WTC11 (cell line): ENCODE measurements at regions not wholly inside any gene's neighbourhood (a gene's known extent, or its start where the extent isn't known, plus 50 kb on each side); places are given as distances from the start of the nearest gene placed in this dataset.

Experiments used
- ATAC-seq: fragments of 200-7000 bp; cut with Tn5 transposase; 2 replicates; pipeline ENCODE4 v1.10.0; 2021; ENCODE audit warnings: mild to moderate bottlenecking, moderate library complexity
- CTCF ChIA-PET: fragments of 300-600 bp; sonication (Branson Sonifier 250); formaldehyde crosslinking; loops from one replicate; lab custom pipeline; 2021; ENCODE audit warnings: antibody characterized with exemption; lab: Charles Lee
- POLR2A ChIA-PET: fragments of 350-600 bp; sonication (Branson Sonifier 250); formaldehyde crosslinking; loops from one replicate; lab custom pipeline; 2021; ENCODE audit warnings: antibody characterized with exemption; lab: Charles Lee
- DNase-seq: peaks from one replicate; pipeline ENCODE4 v3.0.0; 2021; ENCODE audit warnings: low spot score
- H3K27ac Mint-ChIP-seq: 2 replicates; pipeline ENCODE4 v1.8.0; 2021; ENCODE audit warnings: mixed read lengths
- H3K27me3 Mint-ChIP-seq: 2 replicates; pipeline ENCODE4 v1.8.0; 2021; ENCODE audit warnings: low read depth, mild to moderate bottlenecking, moderate library complexity, mixed read lengths
- H3K36me3 Mint-ChIP-seq: 2 replicates; pipeline ENCODE4 v1.8.0; 2021; ENCODE audit warnings: mixed read lengths
- H3K4me1 Mint-ChIP-seq: 2 replicates; pipeline ENCODE4 v1.8.0; 2022; ENCODE audit warnings: mixed read lengths
- H3K4me3 Mint-ChIP-seq: 2 replicates; pipeline ENCODE4 v1.8.0; 2021; ENCODE audit warnings: mild to moderate bottlenecking, moderate library complexity, mixed read lengths
- H3K9me3 Mint-ChIP-seq: 2 replicates; pipeline ENCODE4 v1.8.0; 2021; ENCODE audit warnings: mixed read lengths
- CREM ChIP-seq: sonication (generic); formaldehyde crosslinking; IDR thresholded peaks from 2 replicates; pipeline ENCODE4 v1.8.1; 2022; ENCODE audit warnings: mild to moderate bottlenecking, missing genetic modification reagents, moderate library complexity
- E2F1 ChIP-seq: sonication (generic); formaldehyde crosslinking; IDR thresholded peaks from 2 replicates; pipeline ENCODE4 v1.8.0; 2022; ENCODE audit warnings: mild to moderate bottlenecking, missing genetic modification reagents
- EMX1 ChIP-seq: fragments of 250-450 bp; sonication (Bioruptor Pico); IDR thresholded peaks from 2 replicates; pipeline ENCODE4 v1.8.0; 2021; ENCODE audit warnings: mild to moderate bottlenecking
- FOXK1 ChIP-seq: sonication (generic); formaldehyde crosslinking; IDR thresholded peaks from 2 replicates; pipeline ENCODE4 v1.8.0; 2022; ENCODE audit warnings: mild to moderate bottlenecking, moderate library complexity, missing genetic modification reagents
- FOXP1 ChIP-seq: sonication (generic); formaldehyde crosslinking; IDR thresholded peaks from 2 replicates; pipeline ENCODE4 v1.8.0; 2022; ENCODE audit warnings: missing genetic modification reagents, mild to moderate bottlenecking, moderate library complexity, borderline replicate concordance
- GTF2I ChIP-seq: fragments of 250-450 bp; sonication (Bioruptor Pico); conservative IDR thresholded peaks from 2 replicates; pipeline ENCODE4 v1.4.0; 2021; ENCODE audit warnings: mild to moderate bottlenecking
- HMGA2 ChIP-seq: fragments of 250-450 bp; sonication (Bioruptor Pico); IDR thresholded peaks from 2 replicates; pipeline ENCODE4 v1.4.0; 2021; ENCODE audit warnings: mild to moderate bottlenecking, moderate library complexity
- HMGXB4 ChIP-seq: sonication (generic); formaldehyde crosslinking; IDR thresholded peaks from 2 replicates; pipeline ENCODE4 v1.8.1; 2023; ENCODE audit warnings: mild to moderate bottlenecking, moderate library complexity, missing genetic modification reagents
- JAZF1 ChIP-seq: fragments of 250-450 bp; sonication (Bioruptor Pico); IDR thresholded peaks from 2 replicates; pipeline ENCODE4 v1.9.0; 2021; ENCODE audit warnings: moderate library complexity, mild to moderate bottlenecking, inconsistent platforms
- MXD4 ChIP-seq: fragments of 250-450 bp; sonication (Bioruptor Pico); IDR thresholded peaks from 2 replicates; pipeline ENCODE4 v1.8.0; 2021; ENCODE audit warnings: mild to moderate bottlenecking, moderate library complexity, borderline replicate concordance
- NFE2L1 ChIP-seq: sonication (generic); formaldehyde crosslinking; IDR thresholded peaks from 2 replicates; pipeline ENCODE4 v1.8.1; 2023; ENCODE audit warnings: missing genetic modification reagents
- NFYB ChIP-seq: sonication (generic); formaldehyde crosslinking; conservative IDR thresholded peaks from 2 replicates; pipeline ENCODE4 v1.8.0; 2022; ENCODE audit warnings: low read depth, missing genetic modification reagents
- NR2C2 ChIP-seq: sonication (generic); formaldehyde crosslinking; IDR thresholded peaks from 2 replicates; pipeline ENCODE4 v1.8.0; 2022; ENCODE audit warnings: mild to moderate bottlenecking, missing genetic modification reagents
- PREB ChIP-seq: sonication (generic); formaldehyde crosslinking; IDR thresholded peaks from 2 replicates; pipeline ENCODE4 v1.8.1; 2022; ENCODE audit warnings: mild to moderate bottlenecking, missing genetic modification reagents, moderate library complexity, borderline replicate concordance
- RELA ChIP-seq: sonication (generic); formaldehyde crosslinking; IDR thresholded peaks from 2 replicates; pipeline ENCODE4 v1.8.1; 2022; ENCODE audit warnings: missing genetic modification reagents, mild to moderate bottlenecking, borderline replicate concordance
- SOX15 ChIP-seq: fragments of 250-450 bp; sonication (Bioruptor Pico); IDR thresholded peaks from 2 replicates; pipeline ENCODE4 v1.9.0; 2021; ENCODE audit warnings: mild to moderate bottlenecking
- ZNF396 ChIP-seq: fragments of 250-450 bp; sonication (Bioruptor Pico); IDR thresholded peaks from 2 replicates; pipeline ENCODE4 v1.8.0; 2021; ENCODE audit warnings: mild to moderate bottlenecking, moderate library complexity, borderline replicate concordance
- ZNF423 ChIP-seq: fragments of 250-450 bp; sonication (Bioruptor Pico); IDR thresholded peaks from 2 replicates; pipeline ENCODE4 v2.1.2; 2022; ENCODE audit warnings: mild to moderate bottlenecking, moderate library complexity
- TF ChIP-seq, protein P1 (sequence below): fragments of 250-450 bp; sonication (Bioruptor Pico); IDR thresholded peaks from 2 replicates; pipeline ENCODE4 v1.9.0; 2021; ENCODE audit warnings: mild to moderate bottlenecking
- TF ChIP-seq, protein P2 (sequence below): fragments of 250-450 bp; sonication (Bioruptor Pico); IDR thresholded peaks from 2 replicates; pipeline ENCODE4 v1.9.0; 2021; ENCODE audit warnings: mild to moderate bottlenecking, borderline replicate concordance
- TF ChIP-seq, protein P3 (sequence below): sonication (generic); formaldehyde crosslinking; IDR thresholded peaks from 2 replicates; pipeline ENCODE4 v1.8.1; 2023; ENCODE audit warnings: mild to moderate bottlenecking, missing genetic modification reagents, moderate library complexity
- TF ChIP-seq, protein P4 (sequence below): sonication (generic); formaldehyde crosslinking; conservative IDR thresholded peaks from 2 replicates; pipeline ENCODE4 v1.8.1; 2023; ENCODE audit warnings: mild to moderate bottlenecking, low read depth, missing genetic modification reagents, moderate library complexity

- no peak overlapping the region for H3K27ac Mint-ChIP-seq
- H3K27me3 Mint-ChIP-seq: no peaks in the 10 kb centered on the region
- H3K4me3 Mint-ChIP-seq: no peak overlapping the region
- H3K9me3 Mint-ChIP-seq: peaks cover 8% of the 10 kb centered on the region
- H3K36me3 Mint-ChIP-seq: no peaks in the 10 kb centered on the region
- ATAC-seq (no peak), DNase-seq (no peak)
- no peak for TF ChIP-seq NFE2L1
- TF ChIP-seq ZNF396: no peak
- no peak for TF ChIP-seq PREB (CRISPR knock-in tag)
- TF ChIP-seq FOXK1 (CRISPR knock-in tag): no peak
- TF ChIP-seq HMGA2 (CRISPR knock-in tag): no peak
- no peak for TF ChIP-seq NFYB (CRISPR knock-in tag)
- TF ChIP-seq, protein P1, sequence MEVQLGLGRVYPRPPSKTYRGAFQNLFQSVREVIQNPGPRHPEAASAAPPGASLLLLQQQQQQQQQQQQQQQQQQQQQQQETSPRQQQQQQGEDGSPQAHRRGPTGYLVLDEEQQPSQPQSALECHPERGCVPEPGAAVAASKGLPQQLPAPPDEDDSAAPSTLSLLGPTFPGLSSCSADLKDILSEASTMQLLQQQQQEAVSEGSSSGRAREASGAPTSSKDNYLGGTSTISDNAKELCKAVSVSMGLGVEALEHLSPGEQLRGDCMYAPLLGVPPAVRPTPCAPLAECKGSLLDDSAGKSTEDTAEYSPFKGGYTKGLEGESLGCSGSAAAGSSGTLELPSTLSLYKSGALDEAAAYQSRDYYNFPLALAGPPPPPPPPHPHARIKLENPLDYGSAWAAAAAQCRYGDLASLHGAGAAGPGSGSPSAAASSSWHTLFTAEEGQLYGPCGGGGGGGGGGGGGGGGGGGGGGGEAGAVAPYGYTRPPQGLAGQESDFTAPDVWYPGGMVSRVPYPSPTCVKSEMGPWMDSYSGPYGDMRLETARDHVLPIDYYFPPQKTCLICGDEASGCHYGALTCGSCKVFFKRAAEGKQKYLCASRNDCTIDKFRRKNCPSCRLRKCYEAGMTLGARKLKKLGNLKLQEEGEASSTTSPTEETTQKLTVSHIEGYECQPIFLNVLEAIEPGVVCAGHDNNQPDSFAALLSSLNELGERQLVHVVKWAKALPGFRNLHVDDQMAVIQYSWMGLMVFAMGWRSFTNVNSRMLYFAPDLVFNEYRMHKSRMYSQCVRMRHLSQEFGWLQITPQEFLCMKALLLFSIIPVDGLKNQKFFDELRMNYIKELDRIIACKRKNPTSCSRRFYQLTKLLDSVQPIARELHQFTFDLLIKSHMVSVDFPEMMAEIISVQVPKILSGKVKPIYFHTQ (CRISPR knock-in tag): no peak
- TF ChIP-seq FOXP1 (CRISPR knock-in tag): no peak
- TF ChIP-seq SOX15 (CRISPR knock-in tag): no peak
- no peak for TF ChIP-seq NR2C2 (CRISPR knock-in tag)
- TF ChIP-seq JAZF1 (CRISPR knock-in tag): no peak
- TF ChIP-seq, protein P2, sequence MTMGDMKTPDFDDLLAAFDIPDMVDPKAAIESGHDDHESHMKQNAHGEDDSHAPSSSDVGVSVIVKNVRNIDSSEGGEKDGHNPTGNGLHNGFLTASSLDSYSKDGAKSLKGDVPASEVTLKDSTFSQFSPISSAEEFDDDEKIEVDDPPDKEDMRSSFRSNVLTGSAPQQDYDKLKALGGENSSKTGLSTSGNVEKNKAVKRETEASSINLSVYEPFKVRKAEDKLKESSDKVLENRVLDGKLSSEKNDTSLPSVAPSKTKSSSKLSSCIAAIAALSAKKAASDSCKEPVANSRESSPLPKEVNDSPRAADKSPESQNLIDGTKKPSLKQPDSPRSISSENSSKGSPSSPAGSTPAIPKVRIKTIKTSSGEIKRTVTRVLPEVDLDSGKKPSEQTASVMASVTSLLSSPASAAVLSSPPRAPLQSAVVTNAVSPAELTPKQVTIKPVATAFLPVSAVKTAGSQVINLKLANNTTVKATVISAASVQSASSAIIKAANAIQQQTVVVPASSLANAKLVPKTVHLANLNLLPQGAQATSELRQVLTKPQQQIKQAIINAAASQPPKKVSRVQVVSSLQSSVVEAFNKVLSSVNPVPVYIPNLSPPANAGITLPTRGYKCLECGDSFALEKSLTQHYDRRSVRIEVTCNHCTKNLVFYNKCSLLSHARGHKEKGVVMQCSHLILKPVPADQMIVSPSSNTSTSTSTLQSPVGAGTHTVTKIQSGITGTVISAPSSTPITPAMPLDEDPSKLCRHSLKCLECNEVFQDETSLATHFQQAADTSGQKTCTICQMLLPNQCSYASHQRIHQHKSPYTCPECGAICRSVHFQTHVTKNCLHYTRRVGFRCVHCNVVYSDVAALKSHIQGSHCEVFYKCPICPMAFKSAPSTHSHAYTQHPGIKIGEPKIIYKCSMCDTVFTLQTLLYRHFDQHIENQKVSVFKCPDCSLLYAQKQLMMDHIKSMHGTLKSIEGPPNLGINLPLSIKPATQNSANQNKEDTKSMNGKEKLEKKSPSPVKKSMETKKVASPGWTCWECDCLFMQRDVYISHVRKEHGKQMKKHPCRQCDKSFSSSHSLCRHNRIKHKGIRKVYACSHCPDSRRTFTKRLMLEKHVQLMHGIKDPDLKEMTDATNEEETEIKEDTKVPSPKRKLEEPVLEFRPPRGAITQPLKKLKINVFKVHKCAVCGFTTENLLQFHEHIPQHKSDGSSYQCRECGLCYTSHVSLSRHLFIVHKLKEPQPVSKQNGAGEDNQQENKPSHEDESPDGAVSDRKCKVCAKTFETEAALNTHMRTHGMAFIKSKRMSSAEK (CRISPR knock-in tag): no peak
- TF ChIP-seq, protein P3, sequence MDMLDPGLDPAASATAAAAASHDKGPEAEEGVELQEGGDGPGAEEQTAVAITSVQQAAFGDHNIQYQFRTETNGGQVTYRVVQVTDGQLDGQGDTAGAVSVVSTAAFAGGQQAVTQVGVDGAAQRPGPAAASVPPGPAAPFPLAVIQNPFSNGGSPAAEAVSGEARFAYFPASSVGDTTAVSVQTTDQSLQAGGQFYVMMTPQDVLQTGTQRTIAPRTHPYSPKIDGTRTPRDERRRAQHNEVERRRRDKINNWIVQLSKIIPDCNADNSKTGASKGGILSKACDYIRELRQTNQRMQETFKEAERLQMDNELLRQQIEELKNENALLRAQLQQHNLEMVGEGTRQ (CRISPR knock-in tag): no peak
- TF ChIP-seq ZNF423 (CRISPR knock-in tag): no peak
- ChIA-PET CTCF (no interaction called here), POLR2A (no interaction called here)
- peaks cover 6% of the 10 kb centered on the region for H3K4me1 Mint-ChIP-seq
These were observed 506.8 kb upstream of the ATXN8OS start for GRCh38 chr13:69600811-69601210.

GRCh38 chr13:69597088-69597487, 510.5 kb upstream of the ATXN8OS start:
- no peaks in the 10 kb centered on the region for H3K4me1 Mint-ChIP-seq
- DNase-seq: no peak
- H3K36me3 Mint-ChIP-seq: no peaks in the 10 kb centered on the region
- no peak for ATAC-seq
- H3K27ac Mint-ChIP-seq: no peak overlapping the region
- POLR2A ChIA-PET: no interaction called here
- no peaks in the 10 kb centered on the region for H3K9me3 Mint-ChIP-seq
- CTCF ChIA-PET: no interaction called here
- H3K4me3 Mint-ChIP-seq: no peak overlapping the region
- H3K27me3 Mint-ChIP-seq: no peaks in the 10 kb centered on the region
- no peak for TF ChIP-seq E2F1 (CRISPR knock-in tag)
- TF ChIP-seq HMGA2 (CRISPR knock-in tag): no peak
- TF ChIP-seq CREM: no peak
- TF ChIP-seq EMX1 (CRISPR knock-in tag): no peak
- TF ChIP-seq, protein P4, sequence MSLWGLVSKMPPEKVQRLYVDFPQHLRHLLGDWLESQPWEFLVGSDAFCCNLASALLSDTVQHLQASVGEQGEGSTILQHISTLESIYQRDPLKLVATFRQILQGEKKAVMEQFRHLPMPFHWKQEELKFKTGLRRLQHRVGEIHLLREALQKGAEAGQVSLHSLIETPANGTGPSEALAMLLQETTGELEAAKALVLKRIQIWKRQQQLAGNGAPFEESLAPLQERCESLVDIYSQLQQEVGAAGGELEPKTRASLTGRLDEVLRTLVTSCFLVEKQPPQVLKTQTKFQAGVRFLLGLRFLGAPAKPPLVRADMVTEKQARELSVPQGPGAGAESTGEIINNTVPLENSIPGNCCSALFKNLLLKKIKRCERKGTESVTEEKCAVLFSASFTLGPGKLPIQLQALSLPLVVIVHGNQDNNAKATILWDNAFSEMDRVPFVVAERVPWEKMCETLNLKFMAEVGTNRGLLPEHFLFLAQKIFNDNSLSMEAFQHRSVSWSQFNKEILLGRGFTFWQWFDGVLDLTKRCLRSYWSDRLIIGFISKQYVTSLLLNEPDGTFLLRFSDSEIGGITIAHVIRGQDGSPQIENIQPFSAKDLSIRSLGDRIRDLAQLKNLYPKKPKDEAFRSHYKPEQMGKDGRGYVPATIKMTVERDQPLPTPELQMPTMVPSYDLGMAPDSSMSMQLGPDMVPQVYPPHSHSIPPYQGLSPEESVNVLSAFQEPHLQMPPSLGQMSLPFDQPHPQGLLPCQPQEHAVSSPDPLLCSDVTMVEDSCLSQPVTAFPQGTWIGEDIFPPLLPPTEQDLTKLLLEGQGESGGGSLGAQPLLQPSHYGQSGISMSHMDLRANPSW (CRISPR knock-in tag): no peak
- TF ChIP-seq GTF2I (CRISPR knock-in tag): no peak
- no peak for TF ChIP-seq MXD4 (CRISPR knock-in tag)
- TF ChIP-seq HMGXB4 (CRISPR knock-in tag): no peak
- no peak for TF ChIP-seq RELA (CRISPR knock-in tag)
